Subcutaneous abdominal adipose tissue (tissue), 5 donors: ENCODE measurements at regions not wholly inside any gene's neighbourhood (a gene's known extent, or its start where the extent isn't known, plus 50 kb on each side); places are given as distances from the start of the nearest gene placed in this dataset.
"Not testable (repeated sequence)": the region's sequence is repeated elsewhere in the genome, so short reads cannot be mapped to it uniquely, and the experiment has no call there.

Experiments used
- H3K27ac ChIP-seq: one replicate; pipeline ENCODE4 v1.7.0; 2013; ENCODE audit warnings: low read depth, mild to moderate bottlenecking, inconsistent platforms, low read length, moderate library complexity
- H3K27me3 ChIP-seq, 5 donors: one replicate each; pipeline ENCODE4 v1.7.0; 2013; ENCODE audit warnings: low read length in 5 of 5, inconsistent platforms in 1 of 5; ENCODE audit not compliant: control insufficient read depth in 5 of 5, insufficient read depth in 4 of 5
- H3K36me3 ChIP-seq, 5 donors: one replicate each; pipeline ENCODE4 v1.7.0; 2013; ENCODE audit warnings: low read length in 5 of 5; ENCODE audit not compliant: control insufficient read depth in 5 of 5, insufficient read depth in 5 of 5
- H3K4me1 ChIP-seq, 5 donors: one replicate each; pipeline ENCODE4 v1.7.0; 2013; ENCODE audit warnings: low read length in 5 of 5, mild to moderate bottlenecking in 3 of 5, moderate library complexity in 1 of 5; ENCODE audit not compliant: control insufficient read depth in 5 of 5, insufficient read depth in 5 of 5
- H3K4me3 ChIP-seq, 5 donors: one replicate each; pipeline ENCODE4 v1.7.0; 2013; ENCODE audit warnings: low read length in 5 of 5, low read depth in 1 of 5
- H3K9ac ChIP-seq, 5 donors: one replicate each; pipeline ENCODE4 v1.7.0; 2013; ENCODE audit warnings: low read length in 5 of 5, mild to moderate bottlenecking in 4 of 5, moderate library complexity in 3 of 5
- H3K9me3 ChIP-seq, 5 donors: one replicate each; pipeline ENCODE4 v1.7.0; 2013; ENCODE audit warnings: low read length in 5 of 5; ENCODE audit not compliant: control insufficient read depth in 5 of 5
- donor health status: healthy.
- donor health status: healthy.
- donor health status: healthy.
- donor health status: healthy.
- donor health status: healthy.

- Histone ChIP-seq H3K9ac (no peak overlapping the region), H3K4me1 (peaks cover 0 to 5% (median 0%) of the 10 kb centered on the region in 5 donors), H3K27ac (no peak overlapping the region), H3K9me3 (no peaks in the 10 kb centered on the region), H3K4me3 (no peak overlapping the region), H3K27me3 (no peaks in the 10 kb centered on the region), H3K36me3 (no peaks in the 10 kb centered on the region)
Observed at GRCh38 chr4:123236606-123237005, 160.0 kb upstream of the SPRY1 start.

GRCh38 chr4:123240286-123240685, 156.3 kb upstream of the SPRY1 start:
- H3K36me3 ChIP-seq, H3K4me1 ChIP-seq, H3K27me3 ChIP-seq, H3K27ac ChIP-seq, H3K9me3 ChIP-seq, H3K4me3 ChIP-seq, H3K9ac ChIP-seq: not testable (repeated sequence)

- not testable (repeated sequence) for H3K27ac ChIP-seq
Observed at GRCh38 chr4:123243220-123243619, 153.4 kb upstream of the SPRY1 start.

GRCh38 chr4:123244137-123244536, 152.5 kb upstream of the SPRY1 start:
- Histone ChIP-seq H3K36me3 (no peaks in the 10 kb centered on the region), H3K4me1 (peaks cover 0 to 23% (median 22%) of the 10 kb centered on the region in 5 donors), H3K9me3 (no peaks in the 10 kb centered on the region), H3K9ac (no peak overlapping the region), H3K27ac (no peak overlapping the region), H3K27me3 (no peaks in the 10 kb centered on the region), H3K4me3 (no peak overlapping the region)

More at GRCh38 chr4:123243220-123243619, 153.4 kb upstream of the SPRY1 start:
- not testable (repeated sequence) for H3K36me3 ChIP-seq, H3K9me3 ChIP-seq, H3K27me3 ChIP-seq, H3K9ac ChIP-seq, H3K4me3 ChIP-seq
- H3K4me1 ChIP-seq = peaks cover 0 to 17% (median 16%) of the 10 kb centered on the region in 5 donors

- Histone ChIP-seq H3K9me3 (no peaks in the 10 kb centered on the region), H3K4me3 (no peak overlapping the region), H3K4me1 (peaks cover 0 to 38% (median 23%) of the 10 kb centered on the region in 5 donors), H3K27me3 (no peaks in the 10 kb centered on the region), H3K9ac (no peak overlapping the region), H3K36me3 (no peaks in the 10 kb centered on the region), H3K27ac (peak overlapping the region; percentile 65)
Observed at GRCh38 chr4:123246085-123246484, 150.5 kb upstream of the SPRY1 start.

- H3K27me3 ChIP-seq = no peaks in the 10 kb centered on the region
- H3K4me1 ChIP-seq = peaks cover 0 to 38% (median 23%) of the 10 kb centered on the region in 5 donors
- no peaks in the 10 kb centered on the region for H3K9me3 ChIP-seq
- peak overlapping the region; percentile 65 for H3K27ac ChIP-seq
- no peak overlapping the region for H3K4me3 ChIP-seq
- peak overlapping the region in 2 of 5 donors; percentile 20 to 28 for H3K9ac ChIP-seq
- no peaks in the 10 kb centered on the region for H3K36me3 ChIP-seq
Observed at GRCh38 chr4:123248085-123248659, 148.4 kb upstream of the SPRY1 start.

GRCh38 chr4:123249821-123250220, 146.8 kb upstream of the SPRY1 start:
- H3K9me3 ChIP-seq = no peaks in the 10 kb centered on the region
- peak overlapping the region; percentile 65 for H3K27ac ChIP-seq
- H3K4me1 ChIP-seq = peaks cover 0 to 35% (median 23%) of the 10 kb centered on the region in 5 donors
- no peaks in the 10 kb centered on the region for H3K36me3 ChIP-seq
- H3K4me3 ChIP-seq = no peak overlapping the region
- no peaks in the 10 kb centered on the region for H3K27me3 ChIP-seq
- no peak overlapping the region for H3K9ac ChIP-seq

GRCh38 chr4:123250843-123251242, 145.8 kb upstream of the SPRY1 start:
- Histone ChIP-seq H3K4me3 (no peak overlapping the region), H3K9me3 (no peaks in the 10 kb centered on the region), H3K4me1 (peaks cover 0 to 35% (median 23%) of the 10 kb centered on the region in 5 donors), H3K9ac (no peak overlapping the region), H3K27me3 (no peaks in the 10 kb centered on the region), H3K27ac (peak overlapping the region; percentile 65), H3K36me3 (no peaks in the 10 kb centered on the region)

GRCh38 chr4:123255971-123256370, 140.6 kb upstream of the SPRY1 start:
- peaks cover 0 to 3% (median under 1%) of the 10 kb centered on the region in 5 donors for H3K4me1 ChIP-seq
- H3K27me3 ChIP-seq = no peaks in the 10 kb centered on the region
- no peaks in the 10 kb centered on the region for H3K9me3 ChIP-seq
- no peak overlapping the region for H3K27ac ChIP-seq
- no peak overlapping the region for H3K4me3 ChIP-seq
- H3K9ac ChIP-seq = no peak overlapping the region
- peaks cover 0 to 5% (median 0%) of the 10 kb centered on the region in 5 donors for H3K36me3 ChIP-seq

GRCh38 chr4:123256901-123257300, 139.7 kb upstream of the SPRY1 start:
- peaks cover 0 to 5% (median 0%) of the 10 kb centered on the region in 5 donors for H3K36me3 ChIP-seq
- no peaks in the 10 kb centered on the region for H3K9me3 ChIP-seq
- H3K27me3 ChIP-seq = no peaks in the 10 kb centered on the region
- no peak overlapping the region for H3K4me3 ChIP-seq
- H3K4me1 ChIP-seq = peaks cover 0 to 3% (median 0%) of the 10 kb centered on the region in 5 donors
- no peak overlapping the region for H3K27ac ChIP-seq
- no peak overlapping the region for H3K9ac ChIP-seq
